Myocyte (in vitro differentiated cells): ENCODE measurements at regions not wholly inside any gene's neighbourhood (a gene's known extent, or its start where the extent isn't known, plus 50 kb on each side); places are given as distances from the start of the nearest gene placed in this dataset.
"Not testable (repeated sequence)": the region's sequence is repeated elsewhere in the genome, so short reads cannot be mapped to it uniquely, and the experiment has no call there.

ENCODE experiments used
- DNase-seq: peaks from one replicate; pipeline ENCODE4 v3.0.0-alpha.2; 2012; ENCODE audit warnings: low read depth

DNA sequence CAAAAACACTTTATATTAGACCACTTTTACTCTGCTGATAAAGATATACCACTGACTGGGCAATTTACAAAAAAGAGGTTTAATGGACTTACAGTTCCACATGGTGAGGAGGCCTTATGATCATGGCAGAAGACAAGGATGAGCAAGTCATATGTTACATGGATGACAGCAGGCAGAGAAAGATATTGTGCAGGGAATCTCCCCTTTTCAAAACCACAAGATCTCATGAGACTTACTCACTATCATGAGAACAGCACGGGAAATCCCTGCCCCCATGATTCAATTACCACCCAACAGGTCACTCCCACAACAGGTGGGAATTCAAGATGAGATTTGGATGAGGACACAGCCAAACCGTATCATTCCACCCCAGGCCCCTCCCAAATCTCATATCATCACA, 1383.8 kb upstream of the MAP3K7 start:
- no peak for DNase-seq

DNA sequence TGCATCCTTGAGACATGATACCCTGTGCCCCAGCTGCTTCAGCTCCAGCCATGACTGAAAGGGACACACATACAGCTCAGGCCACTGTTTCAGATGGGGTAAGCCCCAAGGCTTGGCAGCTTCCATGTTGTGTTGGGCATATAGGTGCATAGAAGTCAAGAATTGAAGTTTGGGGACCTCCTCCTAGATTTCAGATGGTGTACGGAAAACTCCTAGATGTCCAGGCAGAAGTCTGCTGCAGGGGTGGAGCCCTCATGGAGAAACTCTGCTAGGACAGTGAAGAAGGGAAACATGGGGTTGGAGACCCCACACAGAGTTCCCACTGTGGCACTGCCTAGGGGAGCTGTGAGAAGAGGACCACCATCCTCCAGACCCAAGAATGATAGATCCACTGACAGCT, 1379.0 kb upstream of the MAP3K7 start:
- no peak for DNase-seq

GRCh38 chr6:91961671-91962070, 1374.8 kb upstream of the MAP3K7 start:
- no peak for DNase-seq

DNA sequence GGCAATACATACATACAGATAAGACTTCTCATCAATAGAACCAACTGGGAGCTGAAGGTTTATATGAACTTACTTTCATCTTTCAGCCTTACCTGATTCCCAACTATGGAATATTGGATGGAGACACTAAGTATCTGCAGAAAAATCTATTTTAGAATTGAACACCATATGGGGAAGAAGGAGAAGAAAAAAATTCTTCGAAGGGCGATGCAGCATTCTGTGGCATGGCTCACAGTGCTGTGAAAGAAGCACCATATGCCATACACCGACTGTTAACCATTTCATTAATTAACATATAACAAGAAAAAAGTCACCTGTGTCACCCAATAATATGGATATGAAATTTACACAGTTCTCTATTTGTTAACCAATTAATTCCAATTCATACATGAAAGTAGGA, 1374.4 kb upstream of the MAP3K7 start:
- DNase-seq = no peak

GRCh38 chr6:91941838-91942237, 1355.0 kb upstream of the MAP3K7 start:
- DNase-seq = no peak

- no peak for DNase-seq
These were observed 1353.9 kb upstream of the MAP3K7 start for GRCh38 chr6:91940801-91941200.

GRCh38 chr6:91926827-91927226, 1340.0 kb upstream of the MAP3K7 start:
- no peak for DNase-seq

DNA sequence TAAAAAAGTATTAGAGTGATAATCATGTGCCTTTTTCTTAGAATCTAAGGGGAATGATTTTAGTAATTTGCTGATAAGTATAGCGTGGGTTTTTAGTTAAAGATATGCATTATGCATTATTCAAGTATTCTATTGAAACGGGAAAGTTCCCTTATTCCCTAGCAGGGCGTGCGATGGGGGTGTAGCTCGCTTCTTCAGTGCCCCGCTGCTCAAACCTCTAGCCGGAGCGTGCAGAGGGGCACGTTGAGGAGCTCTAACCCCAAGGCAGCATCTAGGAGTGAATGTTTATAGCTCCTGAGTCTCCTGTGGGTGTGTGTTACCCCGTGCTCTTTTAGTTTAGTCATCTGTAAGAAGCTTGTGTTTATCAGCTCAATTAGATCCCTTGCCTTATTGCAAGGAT, 1339.5 kb upstream of the MAP3K7 start:
- DNase-seq = no peak

DNA sequence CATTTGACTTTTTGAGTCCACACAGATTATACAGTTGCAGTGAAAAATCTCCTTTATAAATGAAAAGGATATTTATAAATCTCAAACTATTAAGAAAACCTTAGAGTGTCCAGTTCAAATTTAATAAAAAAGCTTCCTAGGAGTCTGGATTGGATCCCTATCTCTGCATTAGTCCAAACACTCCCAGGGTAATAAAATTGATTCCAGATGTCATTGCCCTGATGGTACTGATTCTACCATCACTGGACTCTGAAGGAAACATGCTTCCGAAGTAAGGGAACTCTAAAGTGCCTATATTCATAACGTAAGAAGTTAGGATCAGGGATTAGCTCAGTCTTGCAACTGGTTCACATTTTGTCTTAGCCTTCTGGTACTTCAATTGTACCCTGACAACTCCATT, 1325.1 kb upstream of the MAP3K7 start:
- DNase-seq = no peak

GRCh38 chr6:91904586-91905164, 1317.8 kb upstream of the MAP3K7 start:
- no peak for DNase-seq

DNA sequence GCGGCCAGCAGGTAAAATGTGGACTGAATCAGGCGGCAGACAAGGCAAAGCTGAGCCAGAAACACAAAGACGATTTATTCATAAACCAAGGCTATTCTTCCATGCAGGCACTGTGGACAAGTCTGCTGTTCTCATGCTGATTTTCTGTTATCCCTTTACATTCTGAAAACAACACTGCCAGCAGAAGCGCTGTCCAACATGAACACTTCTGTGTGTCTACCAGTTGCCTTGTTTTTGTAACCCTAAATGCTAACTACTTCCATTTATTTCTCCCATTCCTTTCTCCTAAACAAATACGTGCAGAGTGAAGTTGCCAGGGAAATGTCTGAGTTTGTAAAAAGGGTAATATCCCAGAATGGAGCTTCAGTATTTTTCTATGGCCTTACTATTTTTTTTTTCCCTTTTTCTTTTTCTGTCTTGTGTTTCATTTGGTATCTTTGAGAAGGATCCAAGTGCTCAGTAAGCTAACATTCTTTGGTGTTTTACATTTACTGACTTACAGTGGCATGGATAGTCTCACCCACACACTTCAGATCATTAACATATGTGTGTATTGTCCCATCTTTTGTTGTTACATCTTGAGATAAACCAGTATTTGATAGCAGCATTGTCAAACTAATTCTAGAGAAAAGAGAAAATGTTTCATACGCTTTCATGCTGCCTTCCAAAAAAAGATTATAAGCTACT, 1308.9 kb upstream of the MAP3K7 start:
- DNase-seq = peak; percentile 5

- no peak for DNase-seq
These were observed 1299.4 kb upstream of the MAP3K7 start for GRCh38 chr6:91886183-91886795.

GRCh38 chr6:91881791-91882190, 1294.9 kb upstream of the MAP3K7 start:
- DNase-seq = not testable (repeated sequence)

DNA sequence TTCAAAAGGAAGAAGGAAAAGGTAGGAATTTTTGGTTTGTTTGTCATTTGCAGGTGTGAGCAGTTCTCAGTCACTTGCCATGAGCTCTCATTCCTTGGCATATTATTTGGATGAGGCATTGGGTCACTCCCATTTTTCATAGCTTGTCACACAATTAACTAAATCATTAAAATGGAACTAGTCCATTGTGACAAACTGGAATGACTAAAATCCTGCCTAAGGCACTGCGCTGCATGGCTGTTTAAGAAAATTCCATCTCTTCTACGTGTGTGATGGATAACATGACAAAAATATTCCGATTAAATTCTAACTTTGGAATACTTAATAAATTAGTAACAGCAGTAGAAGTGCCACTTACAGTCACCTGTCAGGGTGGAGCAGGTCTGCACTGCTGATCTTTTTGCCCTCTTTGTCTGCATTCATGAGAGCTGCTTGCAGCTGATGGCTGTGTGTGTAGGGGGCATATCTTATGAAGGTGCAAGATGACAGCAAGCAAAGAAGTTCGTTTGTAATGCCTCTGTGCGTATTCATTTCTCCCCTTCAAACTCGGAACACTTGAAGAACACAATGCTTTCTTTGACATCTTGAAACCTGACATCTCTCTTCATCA, 1292.6 kb upstream of the MAP3K7 start:
- DNase-seq = no peak

DNA sequence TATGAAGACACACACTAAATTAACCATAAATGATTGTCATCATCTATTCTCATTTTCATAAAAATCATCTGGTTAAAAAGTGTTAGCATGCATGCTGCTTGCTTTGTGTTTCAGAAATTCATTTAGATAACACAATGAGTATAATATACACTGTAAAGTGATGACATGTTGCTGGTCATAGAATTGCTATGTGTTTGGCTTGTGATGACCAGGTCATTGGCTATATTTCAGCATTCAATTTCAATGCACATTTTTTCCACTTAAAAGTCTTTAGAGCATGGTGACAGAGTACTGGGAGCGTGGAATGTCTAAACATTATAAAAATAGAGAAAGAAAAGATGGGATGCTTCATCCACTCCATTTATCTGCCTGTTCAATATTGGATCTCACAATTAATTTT, 1291.1 kb upstream of the MAP3K7 start:
- DNase-seq = no peak

DNA sequence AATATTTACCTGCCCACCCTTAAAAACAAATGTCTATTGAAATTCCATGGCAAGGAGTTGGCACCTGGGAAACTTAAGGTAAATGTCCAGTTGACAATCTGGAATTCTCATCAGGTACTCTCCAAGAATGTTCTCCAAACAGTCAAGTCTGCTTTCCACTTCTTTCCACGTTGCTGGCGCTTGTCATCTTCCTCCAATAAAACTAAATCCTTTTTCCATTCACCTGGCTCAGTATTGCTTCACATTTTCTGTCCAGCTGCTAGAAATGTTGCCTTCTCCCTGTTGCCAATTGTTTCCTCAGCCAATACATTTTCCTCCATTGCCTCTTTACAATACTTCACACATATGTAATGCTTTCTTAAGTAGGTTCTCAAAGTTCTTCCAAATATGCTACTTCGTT, 1288.1 kb upstream of the MAP3K7 start:
- DNase-seq = no peak

GRCh38 chr6:91868539-91869202, 1281.8 kb upstream of the MAP3K7 start:
- no peak for DNase-seq

DNA sequence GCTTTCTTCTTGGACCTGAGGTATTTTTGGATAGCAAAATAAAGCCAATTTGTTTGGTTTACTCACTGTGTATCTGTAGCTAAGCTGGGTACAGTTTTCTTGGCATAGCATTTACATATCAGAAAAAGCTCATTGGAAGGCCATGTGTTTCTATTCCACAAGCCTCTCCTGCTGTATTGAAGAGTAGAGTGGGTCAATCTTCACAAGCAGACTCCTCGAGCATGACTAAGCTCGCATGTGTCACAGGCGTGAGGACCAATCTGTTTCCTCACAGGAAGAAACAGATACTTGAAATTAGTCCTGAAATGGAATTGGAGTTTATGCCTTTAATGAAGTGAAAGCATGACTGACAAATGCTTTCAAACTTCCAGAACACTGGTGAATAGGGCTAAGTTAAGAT, 1279.0 kb upstream of the MAP3K7 start:
- peak; percentile 25 for DNase-seq

DNA sequence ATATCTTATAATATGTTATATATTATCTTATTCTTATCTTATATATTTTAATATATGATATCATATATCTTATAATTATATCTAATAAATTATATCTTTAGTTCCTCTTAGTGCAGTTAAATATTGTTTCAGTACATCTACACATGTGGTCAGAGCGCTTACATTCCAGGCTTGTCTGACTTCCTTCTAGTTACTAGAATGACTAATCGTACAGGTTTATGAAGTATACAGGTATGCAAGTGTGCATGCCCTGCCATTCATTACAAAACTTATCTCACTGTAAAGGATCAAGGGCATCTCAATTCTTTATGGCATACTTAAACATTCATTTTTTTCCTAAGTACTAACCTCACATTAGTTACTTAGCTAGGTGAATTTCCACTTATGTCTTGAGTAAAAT, 1278.0 kb upstream of the MAP3K7 start:
- DNase-seq = no peak

- peak; percentile 85 for DNase-seq
These were observed 1273.9 kb upstream of the MAP3K7 start for GRCh38 chr6:91860541-91861335.

GRCh38 chr6:91852252-91852651, 1265.4 kb upstream of the MAP3K7 start:
- no peak for DNase-seq
